Stomach (tissue), 4 donors: ENCODE measurements at regions not wholly inside any gene's neighbourhood (a gene's known extent, or its start where the extent isn't known, plus 50 kb on each side); places are given as distances from the start of the nearest gene placed in this dataset.

Source experiments
- EP300 ChIP-seq: sonication (generic); formaldehyde crosslinking; IDR thresholded peaks from one replicate; pipeline ENCODE4 v1.6.1; 2017; ENCODE audit warnings: antibody characterized with exemption
- POLR2A ChIP-seq, 4 donors: fragments of 450-650 bp; IDR thresholded peaks; one replicate each; pipeline ENCODE4 v1.6.1; 2016; ENCODE audit warnings: antibody characterized with exemption in 4 of 4, control low read depth in 2 of 4, mild to moderate bottlenecking in 1 of 4, moderate library complexity in 1 of 4

GRCh38 chr4:160826339-160826679, 1337.5 kb downstream of the FSTL5 start:
- no peak for TF ChIP-seq EP300
- TF ChIP-seq POLR2A (IDR thresholded peaks at IDR 0.05): no peak
